ENCODE measurements at regions not wholly inside any gene's neighbourhood (a gene's known extent, or its start where the extent isn't known, plus 50 kb on each side); places are given as distances from the start of the nearest gene placed in this dataset.

- DNase-seq = no peak
Measured at GRCh38 chr17:71964559-71964958, 156.3 kb upstream of the SOX9 start.

- no peak for DNase-seq
Measured at GRCh38 chr17:71966055-71966454, 154.8 kb upstream of the SOX9 start.

GRCh38 chr17:71966459-71967313 lies 154.1 kb upstream of the SOX9 start:
- DNase-seq = no peak

GRCh38 chr17:71969500-71969899 lies 151.3 kb upstream of the SOX9 start:
- DNase-seq = no peak

- DNase-seq = no peak
Measured at GRCh38 chr17:71970312-71970711, 150.5 kb upstream of the SOX9 start.

- DNase-seq = no peak
Measured at GRCh38 chr17:71974051-71974450, 146.8 kb upstream of the SOX9 start.

GRCh38 chr17:71975331-71975801 lies 145.5 kb upstream of the SOX9 start:
- DNase-seq = peak in 1 of 2 donors; percentile 13

GRCh38 chr17:71976011-71976649 lies 144.7 kb upstream of the SOX9 start:
- DNase-seq = peak; percentile 58 to 65

- no peak for DNase-seq
Measured at GRCh38 chr17:71978435-71978834, 142.4 kb upstream of the SOX9 start.

- DNase-seq = no peak
Measured at GRCh38 chr17:71980171-71980570, 140.6 kb upstream of the SOX9 start.

- no peak for DNase-seq
Measured at GRCh38 chr17:71983828-71984227, 137.0 kb upstream of the SOX9 start.

- DNase-seq = no peak
Measured at GRCh38 chr17:71985111-71986039, 135.4 kb upstream of the SOX9 start.

GRCh38 chr17:71986886-71987285 lies 133.9 kb upstream of the SOX9 start:
- no peak for DNase-seq

GRCh38 chr17:71987634-71988033 lies 133.2 kb upstream of the SOX9 start:
- no peak for DNase-seq

GRCh38 chr17:71989117-71989516 lies 131.7 kb upstream of the SOX9 start:
- no peak for DNase-seq

- no peak for DNase-seq
Measured at GRCh38 chr17:71993363-71993762, 127.5 kb upstream of the SOX9 start.

- no peak for DNase-seq
Measured at GRCh38 chr17:71995590-71995989, 125.2 kb upstream of the SOX9 start.

GRCh38 chr17:72004011-72004427 lies 116.8 kb upstream of the SOX9 start:
- no peak for DNase-seq

GRCh38 chr17:72004611-72005331 lies 116.0 kb upstream of the SOX9 start:
- DNase-seq = no peak

GRCh38 chr17:72005332-72006163 lies 115.3 kb upstream of the SOX9 start:
- no peak for DNase-seq

GRCh38 chr17:72008236-72008876 lies 112.5 kb upstream of the SOX9 start:
- no peak for DNase-seq

All from hippocampal formation (tissue), 2 donors.